GM18519 (cell line): ENCODE measurements at regions not wholly inside any gene's neighbourhood (a gene's known extent, or its start where the extent isn't known, plus 50 kb on each side); places are given as distances from the start of the nearest gene placed in this dataset.

Experiments used
- ATAC-seq: cut with Tn5 transposase; IDR thresholded peaks from one replicate; pipeline ENCODE4 v1.9.1; 2021; ENCODE audit warnings: mild to moderate bottlenecking, moderate library complexity; ENCODE audit not compliant: unreplicated experiment, low FRiP score

DNA sequence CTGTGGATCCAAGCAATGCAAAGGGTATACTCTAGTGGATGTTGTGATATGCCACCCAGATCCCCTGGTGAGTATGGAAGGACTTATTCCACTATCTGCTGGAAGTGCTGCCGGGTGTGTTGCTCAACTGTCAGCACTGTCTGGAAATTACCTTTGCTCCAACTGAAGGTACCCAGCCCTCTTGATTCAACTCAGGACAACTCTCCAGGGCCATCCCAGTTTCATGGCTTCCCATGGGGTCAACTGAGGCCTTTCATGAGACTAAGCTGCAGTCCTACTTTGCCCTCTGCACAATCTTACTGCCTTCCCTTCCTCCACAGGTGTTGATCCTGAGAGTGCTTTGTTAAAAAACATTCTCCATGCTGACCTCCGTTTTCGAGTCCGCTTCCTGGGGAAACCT, 99.8 kb downstream of the SPRY1 start:
- ATAC-seq = no peak

DNA sequence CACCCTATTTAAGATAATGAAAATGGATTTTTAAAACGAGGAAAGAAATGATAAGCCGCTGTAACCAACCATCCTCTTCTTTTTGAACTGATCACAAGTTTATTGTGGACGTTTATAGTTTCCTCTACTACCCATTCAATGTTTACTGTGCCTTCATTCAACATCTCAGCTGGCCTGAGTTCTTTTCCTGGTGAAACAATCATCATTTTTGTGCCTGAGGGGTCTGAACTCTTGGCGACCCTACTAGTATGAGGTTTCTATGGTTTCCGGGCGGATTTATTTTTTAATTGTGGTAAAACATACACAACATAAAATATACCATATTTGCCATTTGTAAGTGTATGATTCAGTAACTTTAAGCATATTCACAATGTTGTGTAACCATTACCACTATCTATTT, 100.7 kb downstream of the SPRY1 start:
- no peak for ATAC-seq

DNA sequence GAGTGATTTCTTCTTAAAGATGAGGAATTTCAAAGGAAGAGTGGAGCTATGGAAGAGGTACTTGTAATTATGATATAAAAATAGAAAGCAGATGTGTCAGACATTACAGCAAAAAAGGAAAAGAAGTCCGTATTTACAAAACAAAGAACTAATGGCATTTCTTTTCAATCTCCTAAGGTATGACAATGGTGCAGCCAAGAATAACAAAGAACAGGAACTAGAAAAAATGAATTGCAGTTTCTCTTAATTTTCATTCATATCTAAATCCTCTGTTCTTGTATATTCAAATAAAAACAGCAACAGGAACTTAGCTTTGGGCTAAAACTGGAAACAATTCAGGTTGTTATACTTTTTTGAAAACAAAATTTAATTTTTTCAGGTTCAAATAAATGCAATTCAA, 105.1 kb downstream of the SPRY1 start:
- ATAC-seq = no peak

DNA sequence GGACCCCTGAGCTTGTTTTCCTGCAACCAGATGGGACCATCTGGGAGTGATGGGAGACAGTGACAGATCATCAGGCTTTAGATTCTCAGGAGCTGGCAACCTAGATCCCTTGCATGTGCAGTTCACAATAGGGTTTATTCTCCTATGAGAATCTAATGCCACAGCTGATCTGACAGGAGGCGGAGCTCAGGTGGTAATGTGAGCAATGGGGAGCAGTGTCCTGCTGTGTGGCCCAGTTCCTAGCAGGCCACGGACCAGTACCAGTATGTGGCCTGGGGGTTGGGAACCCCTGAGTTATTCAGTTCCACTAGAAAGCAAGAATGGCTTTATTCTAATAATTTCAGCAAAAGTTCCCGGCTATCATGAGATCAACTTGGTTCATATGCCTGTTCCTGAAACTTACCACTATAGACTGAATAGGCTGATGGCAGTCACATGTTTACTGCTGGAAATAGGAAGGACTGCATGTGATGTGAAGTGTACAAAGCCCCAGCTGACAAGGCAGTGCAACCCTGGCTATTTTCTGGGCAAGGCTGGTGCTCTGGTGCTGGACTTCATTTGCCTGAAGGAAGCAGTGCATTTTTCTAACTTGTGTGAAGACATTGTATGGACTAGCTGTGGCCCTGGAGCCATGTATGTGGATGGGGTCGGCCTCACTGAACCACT, 107.2 kb downstream of the SPRY1 start:
- no peak for ATAC-seq

DNA sequence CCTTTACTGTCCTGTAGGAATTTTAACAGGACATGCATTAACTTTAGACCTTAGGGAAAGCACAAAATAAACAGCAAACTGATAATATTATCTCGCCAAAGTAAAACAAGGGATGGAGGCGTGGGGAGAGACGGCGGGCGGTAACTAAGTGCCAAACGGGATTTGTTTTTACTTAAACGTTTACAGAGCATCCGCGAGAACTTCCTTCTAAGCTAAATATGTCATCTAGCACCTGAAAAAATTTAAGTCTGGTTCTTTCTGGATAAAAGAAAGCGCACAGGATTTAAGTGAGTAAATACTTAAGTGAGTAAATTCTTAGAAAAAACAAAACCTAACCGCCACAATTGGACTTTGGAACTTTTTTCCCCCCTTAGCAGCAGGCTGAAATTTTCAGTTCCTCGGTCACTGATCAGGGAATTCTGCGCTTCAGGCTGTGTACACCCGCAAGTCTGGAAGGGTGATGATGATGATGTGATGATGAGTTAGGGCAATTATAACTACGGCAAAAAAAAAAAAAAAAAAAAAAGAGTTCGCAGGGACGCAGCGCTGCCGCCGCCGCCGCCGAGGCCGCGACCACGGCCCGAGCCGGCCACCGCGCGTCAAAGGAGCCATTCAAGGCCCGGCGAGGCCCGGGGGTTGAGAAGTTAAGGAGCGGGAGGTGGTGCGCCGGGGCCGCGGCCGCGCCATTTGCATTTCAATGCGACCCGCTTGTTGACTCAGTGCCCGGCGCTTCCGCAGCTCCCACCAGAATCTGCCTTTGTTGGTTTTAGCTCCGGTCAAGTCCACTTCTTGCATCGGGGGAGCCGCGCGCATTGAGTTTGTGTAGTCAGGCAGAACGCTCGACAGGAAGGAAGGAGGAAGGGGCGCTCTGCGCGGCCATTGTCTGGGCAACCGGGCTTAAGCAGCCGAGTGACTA, 108.8 kb downstream of the SPRY1 start:
- ATAC-seq = peak; percentile 52

DNA sequence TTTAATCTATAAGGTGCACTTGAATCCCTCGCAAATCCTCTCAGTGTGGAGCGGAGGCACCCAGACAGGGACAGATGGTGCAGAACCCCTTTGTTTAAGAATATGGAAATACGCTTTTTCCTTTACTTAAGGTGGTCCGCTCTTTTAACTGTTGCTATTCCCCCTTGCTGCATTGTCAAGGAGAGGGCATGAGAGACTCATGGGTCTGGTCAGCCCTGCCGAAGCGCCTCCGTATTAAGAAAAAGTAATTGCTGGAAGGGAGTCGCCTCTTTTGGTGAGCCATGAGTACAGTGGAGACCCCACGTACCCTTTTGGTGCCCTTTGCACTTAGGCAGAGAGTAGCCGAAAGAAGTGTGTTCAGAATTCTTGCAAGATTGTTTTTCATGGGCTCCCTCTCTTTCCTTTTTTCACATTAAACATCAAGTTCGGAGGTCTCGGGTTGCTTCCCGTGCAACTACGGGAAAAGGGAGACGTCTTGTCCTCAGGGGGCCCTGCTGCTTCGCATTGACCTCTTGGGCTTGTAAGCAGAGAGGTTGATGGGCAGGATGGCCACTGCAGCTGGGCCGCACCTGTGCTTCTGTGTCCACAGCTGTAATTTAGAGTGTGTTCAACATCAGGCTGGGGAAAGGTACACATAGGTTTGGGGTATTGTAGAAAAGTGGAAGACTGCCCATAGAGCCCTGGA, 109.6 kb downstream of the SPRY1 start:
- no peak for ATAC-seq

DNA sequence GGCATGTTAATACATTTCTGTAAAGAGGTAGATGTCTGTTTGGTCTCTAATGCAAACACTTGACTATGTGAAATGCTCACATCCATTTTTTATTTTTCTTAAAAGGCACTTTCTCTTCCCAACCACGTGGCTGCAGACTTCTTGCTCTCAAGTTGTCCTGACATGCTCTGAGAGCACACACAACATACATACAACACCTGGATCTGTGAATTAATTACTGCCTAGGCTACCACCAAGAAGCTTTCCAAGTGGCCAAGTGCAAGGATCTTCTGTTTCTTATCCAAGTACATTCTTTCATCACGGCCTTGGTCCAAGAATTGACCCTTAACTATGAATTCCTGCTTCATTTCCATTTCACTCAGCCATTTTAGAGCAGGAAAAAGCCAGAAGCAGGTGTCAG, 110.8 kb downstream of the SPRY1 start:
- no peak for ATAC-seq

DNA sequence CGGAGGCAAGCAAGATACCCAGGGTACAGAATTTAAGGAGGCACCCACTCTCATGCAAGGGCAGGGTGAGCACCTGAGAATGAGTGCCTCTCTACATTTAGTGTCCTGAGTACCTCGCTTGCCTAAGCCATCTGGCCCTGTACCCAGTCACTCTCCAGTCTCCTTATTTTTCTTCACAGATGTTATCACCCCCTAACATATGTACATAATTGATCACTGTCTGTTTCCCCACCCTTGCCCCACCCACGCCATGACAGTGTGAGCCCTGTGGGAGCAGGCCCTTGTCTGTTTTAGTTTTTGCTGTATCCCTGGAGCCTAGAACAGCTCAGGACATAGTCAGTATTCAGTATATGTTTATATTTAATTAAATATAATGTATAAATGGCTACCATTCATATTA, 113.6 kb downstream of the SPRY1 start:
- no peak for ATAC-seq

DNA sequence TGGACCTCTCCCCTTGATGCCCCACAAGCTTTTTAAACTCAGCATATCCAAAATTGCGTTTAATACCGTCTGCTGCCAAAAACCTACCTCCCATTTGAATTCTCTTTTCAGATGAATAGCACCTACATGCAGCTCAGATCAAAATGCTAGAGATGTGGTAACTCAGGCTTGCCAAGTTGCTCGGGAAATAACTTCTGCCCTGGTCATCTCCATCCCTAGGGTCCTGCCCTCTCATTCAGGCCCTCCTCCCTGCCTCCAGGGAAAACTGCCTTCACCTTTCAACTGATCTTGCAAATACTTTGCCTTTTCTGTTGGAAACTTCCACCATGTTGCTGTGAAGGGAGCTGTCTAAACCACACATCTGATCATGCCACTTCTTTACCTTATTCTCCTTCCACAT, 114.1 kb downstream of the SPRY1 start:
- ATAC-seq = no peak

DNA sequence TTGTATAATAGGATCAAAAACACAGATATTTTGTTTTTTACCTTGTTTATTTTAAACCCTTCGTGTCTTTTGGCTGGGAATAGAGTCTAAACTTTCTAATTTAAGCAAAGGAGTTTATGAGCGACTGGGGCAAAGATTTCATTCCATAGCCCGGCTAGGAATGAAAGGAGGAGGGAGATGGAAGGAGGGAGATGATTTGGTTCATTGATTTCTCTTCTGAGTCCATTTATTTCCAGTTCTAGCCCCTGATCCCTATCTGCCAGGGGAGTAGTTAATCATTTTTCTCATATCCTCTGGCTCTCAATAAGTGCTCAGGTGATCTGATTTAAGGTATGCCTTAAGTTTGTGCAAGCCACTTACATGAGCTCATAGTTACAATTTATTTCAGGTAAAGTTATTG, 120.0 kb downstream of the SPRY1 start:
- ATAC-seq = no peak

DNA sequence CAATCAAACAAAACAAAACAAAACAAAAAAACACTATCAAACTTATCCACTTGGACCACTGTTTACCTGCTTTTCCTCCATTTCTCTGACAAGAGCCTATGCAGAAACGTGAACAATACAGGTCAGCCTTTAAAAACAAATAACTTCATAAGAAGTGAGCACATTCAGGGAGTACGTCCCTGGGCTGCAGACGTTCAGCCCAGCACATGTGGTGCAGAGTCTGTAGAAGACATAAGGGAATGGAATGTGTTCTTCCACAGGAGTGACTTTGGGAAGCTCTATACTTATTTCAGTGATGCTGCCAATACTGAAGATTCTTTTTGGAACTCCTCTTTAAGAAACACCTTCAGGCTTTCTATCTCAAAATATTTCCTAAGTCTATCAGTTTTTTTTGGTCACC, 120.6 kb downstream of the SPRY1 start:
- ATAC-seq = no peak

DNA sequence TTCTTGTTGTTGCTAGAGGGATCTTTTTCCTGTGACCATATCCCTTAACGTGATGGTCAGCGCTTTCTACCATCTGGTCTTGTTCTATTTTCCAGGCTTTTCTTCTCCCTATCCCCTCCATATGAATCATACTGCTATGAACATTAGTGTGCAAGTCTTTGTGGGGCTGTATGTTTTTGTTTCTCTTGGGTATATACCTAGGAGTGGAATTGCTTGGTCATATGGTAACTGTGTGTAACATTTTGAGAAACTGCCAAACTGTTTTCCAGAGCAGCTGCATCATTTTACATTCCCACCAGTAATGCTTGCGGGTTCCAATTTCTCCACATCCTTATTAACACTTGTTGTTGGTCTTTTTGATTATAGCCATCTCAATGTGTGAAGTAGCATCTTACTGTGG, 121.4 kb downstream of the SPRY1 start:
- ATAC-seq = no peak

DNA sequence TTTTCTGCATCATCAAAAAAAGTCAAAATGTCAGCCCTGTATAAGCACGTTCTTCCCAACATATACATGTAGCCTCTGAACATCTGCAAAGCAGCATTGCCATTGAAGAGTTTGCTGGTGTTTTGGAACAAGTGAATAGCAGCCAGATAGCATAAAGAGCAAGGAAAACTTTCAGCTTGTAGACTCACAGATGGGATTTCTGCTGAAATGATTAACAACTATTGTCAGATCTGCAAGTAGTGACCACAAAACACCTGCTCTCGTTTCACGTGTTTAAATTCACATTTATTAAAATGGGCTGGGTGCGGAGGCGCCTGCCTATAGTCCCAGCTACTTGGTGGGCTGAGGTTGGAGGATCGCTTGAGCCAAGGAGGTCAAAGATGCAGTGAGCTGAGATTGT, 123.7 kb downstream of the SPRY1 start:
- ATAC-seq = no peak

DNA sequence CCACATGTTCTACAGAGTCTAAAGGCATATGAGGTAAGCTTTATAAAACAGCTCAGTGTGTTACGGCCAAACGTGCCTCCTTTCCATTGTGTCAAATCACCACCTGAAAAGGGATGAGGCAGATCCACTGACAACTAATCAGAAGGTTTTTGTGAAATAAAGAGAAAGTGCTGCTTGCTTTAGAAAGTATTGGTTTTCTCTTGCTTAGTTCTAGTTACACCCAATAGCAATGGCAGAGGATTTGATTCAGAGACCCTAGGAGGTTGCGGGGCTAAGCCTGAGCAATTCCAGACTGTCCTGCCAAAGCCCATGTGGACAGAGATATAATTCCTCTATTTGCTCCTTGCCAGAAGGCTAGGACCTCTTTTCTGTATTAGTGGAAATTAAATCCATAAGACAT, 125.5 kb downstream of the SPRY1 start:
- ATAC-seq = no peak

DNA sequence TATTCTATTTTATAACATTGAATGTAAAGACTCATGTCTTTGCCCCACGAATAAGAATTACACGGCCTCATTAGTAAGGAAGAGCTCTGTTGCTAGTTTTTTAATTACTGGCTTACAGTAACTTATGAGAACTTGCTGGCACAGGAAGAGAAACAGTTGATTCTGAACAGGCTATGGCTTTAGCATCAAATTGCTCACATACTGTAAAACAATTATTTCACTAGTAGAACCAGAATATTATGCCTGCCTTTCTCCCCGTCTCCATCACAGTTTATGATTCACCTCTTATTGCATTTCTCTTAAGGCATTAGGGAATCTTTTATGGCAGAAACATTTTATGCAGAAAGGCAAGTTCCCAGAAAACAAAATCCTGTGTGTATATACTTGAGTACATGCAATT, 126.1 kb downstream of the SPRY1 start:
- no peak for ATAC-seq

DNA sequence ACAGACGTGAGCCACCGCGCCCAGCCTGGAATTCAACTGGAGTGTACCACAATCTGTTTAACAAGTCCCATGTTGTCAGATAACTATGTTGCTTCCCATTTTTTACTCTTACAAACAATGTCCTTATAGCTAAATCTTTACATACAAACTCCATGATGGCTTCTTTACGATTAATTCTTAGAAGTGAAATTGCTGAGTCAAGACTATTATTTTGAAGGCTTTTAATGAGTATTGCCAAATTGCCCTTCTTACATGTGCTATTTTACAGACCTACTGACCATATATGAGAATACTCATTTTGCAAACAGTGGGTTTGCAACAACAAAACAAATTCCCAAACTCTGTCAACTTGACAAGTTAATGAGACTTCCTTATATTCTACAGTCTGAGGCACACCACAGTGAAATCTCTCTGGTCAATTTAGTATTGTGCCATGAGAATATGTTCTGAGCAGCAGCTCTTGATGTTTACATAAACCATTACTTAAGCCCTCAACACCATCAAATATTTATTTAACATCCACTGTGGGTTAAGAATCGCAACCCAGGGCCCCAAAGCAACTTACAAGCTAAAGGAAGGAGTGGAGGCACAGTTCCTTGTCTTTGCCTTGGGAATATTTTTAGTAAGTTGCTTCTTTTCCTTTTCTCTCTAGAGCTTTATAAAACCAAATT, 128.5 kb downstream of the SPRY1 start:
- no peak for ATAC-seq

DNA sequence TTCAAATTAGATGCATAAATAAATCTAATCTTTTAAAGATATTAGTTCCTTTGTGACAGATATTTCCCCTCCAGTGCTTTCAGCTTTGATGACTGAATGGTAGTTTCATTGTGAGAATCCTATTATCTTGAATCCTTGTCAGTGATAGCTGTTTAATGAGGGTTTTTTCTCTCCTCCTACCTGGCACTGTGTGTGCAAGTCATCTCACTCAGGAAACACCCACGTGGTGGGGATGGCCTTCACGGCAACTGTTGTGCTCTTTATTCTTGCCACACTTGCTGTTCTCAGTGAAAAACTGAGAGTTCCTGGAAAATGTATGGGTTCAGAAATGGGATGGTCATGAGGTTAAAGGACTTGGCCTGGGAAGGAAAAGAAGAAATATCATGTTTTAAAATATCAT, 129.9 kb downstream of the SPRY1 start:
- no peak for ATAC-seq

DNA sequence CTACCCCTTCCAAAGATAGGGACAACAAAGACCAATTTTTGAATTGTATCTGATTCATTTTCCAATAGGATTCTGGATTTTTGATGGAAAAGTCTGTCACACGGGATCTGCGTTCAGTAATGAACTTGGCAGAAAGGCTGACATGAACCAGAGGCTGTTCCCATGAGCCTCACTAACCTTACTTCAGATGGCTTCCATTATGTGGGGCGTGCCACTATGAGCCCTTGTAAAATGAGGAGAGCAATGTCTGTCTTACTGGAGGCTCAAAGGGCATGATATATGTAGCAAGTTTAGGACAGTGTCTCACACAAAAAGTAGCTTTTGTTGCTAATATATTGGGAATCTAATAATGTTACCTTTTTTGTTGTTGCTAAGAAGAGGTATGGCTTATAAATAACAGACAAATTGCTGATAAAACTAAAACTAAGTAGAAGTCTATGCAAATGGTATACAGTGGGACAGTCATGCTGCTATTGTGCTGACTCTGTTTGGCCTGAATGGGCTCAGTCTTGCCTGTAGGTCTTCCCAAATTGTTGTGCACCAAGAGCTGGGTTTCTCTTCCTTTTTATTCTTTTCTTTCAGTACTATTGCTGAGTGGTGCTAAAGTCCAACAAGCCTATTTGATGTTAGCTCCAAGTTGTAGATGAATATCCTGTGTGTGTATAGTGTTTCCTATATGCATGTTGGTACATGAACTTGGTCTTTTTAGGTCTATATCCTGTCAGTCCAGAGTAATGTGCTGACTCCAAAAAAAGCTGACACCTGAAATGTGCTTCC, 132.1 kb downstream of the SPRY1 start:
- ATAC-seq = no peak

DNA sequence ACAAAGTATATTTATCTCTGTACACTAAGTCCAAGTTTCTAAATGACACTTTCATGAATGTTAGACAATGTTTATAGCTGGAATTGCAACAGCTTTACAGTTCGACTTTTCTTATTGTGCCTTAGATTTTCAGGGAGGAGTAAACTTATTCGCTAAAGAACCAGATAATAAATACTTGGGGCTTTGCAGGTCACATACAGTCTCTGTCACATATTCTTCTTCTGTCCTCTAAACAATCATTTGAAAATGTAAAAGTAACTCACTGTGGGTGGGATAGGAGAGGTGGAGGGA, 132.6 kb downstream of the SPRY1 start:
- no peak for ATAC-seq

DNA sequence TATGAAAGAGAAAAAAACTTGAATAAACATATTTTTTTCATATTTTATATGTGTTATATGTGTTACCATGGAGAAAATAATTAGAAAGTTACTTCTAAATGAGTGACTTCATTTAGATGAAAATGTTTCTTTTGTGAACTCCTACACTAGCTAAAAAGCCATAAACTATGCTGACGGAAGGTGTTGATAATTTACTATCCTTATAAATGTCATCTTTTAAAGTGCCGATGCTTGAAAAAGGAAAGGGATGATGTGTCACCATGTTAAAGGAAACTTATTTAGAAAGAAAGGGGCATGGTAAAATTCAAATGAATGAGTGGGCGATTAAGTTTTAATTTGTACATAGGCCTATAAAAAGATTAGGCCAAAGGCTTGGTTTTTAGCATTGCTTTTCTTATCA, 133.8 kb downstream of the SPRY1 start:
- no peak for ATAC-seq
